ENCODE measurements at regions not wholly inside any gene's neighbourhood (a gene's known extent, or its start where the extent isn't known, plus 50 kb on each side); places are given as distances from the start of the nearest gene placed in this dataset.

- TF ChIP-seq USF2 (IDR thresholded peaks at IDR 0.05; ENCODE audit: borderline replicate concordance, low read depth, low read length) (no peak), ELF1 (IDR thresholded peaks at IDR 0.05) (no peak)
These were observed 229.0 kb upstream of the ZC3H12C start (continued) for GRCh38 chr11:109864151-109864661.

GRCh38 chr11:109864834-109865547 lies 228.2 kb upstream of the ZC3H12C start:
- H3K4me2 ChIP-seq: no peak overlapping the region
- no peaks in the 10 kb centered on the region for H3F3A ChIP-seq (replicated peaks; ENCODE audit: insufficient read depth)
- no peaks in the 10 kb centered on the region for H3K79me2 ChIP-seq (ENCODE audit: insufficient read depth)
- no peak for DNase-seq
- H3K27me3 ChIP-seq (ENCODE audit: insufficient read depth): no peaks in the 10 kb centered on the region
- no peaks in the 10 kb centered on the region for H4K20me1 ChIP-seq (ENCODE audit: insufficient read depth)
- H3K9me3 ChIP-seq: no peaks in the 10 kb centered on the region
- no peaks in the 10 kb centered on the region for H3K9me2 ChIP-seq
- POLR2A ChIA-PET: no interaction called here
- H3K27ac ChIP-seq (ENCODE audit: low read depth in 2 of 2, low read length in 1 of 2): no peak overlapping the region
- no peak overlapping the region for H3K9ac ChIP-seq
- no peaks in the 10 kb centered on the region for H3K36me3 ChIP-seq (replicated peaks in 1 of 2; ENCODE audit: control insufficient read depth in 1 of 2, insufficient read depth in 2 of 2, low read length in 1 of 2)
- no peak overlapping the region for H3K4me3 ChIP-seq (ENCODE audit: low read depth in 2 of 2, low read length in 1 of 2)
- no peak overlapping the region for H2AFZ ChIP-seq (ENCODE audit: low read depth)
- TF ChIP-seq GATA2 (CRISPR knock-in tag; IDR thresholded peaks at IDR 0.05) (no peak), FOSL2 (IDR thresholded peaks at IDR 0.05; ENCODE audit: borderline replicate concordance, low read depth) (no peak), USF2 (IDR thresholded peaks at IDR 0.05; ENCODE audit: borderline replicate concordance, low read depth, low read length) (no peak), SMC3 (IDR thresholded peaks at IDR 0.05; ENCODE audit: low read depth, low read length) (no peak), RCOR1 (IDR thresholded peaks at IDR 0.05; ENCODE audit: low read length) (no peak), IRF3 (IDR thresholded peaks at IDR 0.05; ENCODE audit: low read depth, low read length) (no peak), RAD21 (IDR thresholded peaks at IDR 0.05; ENCODE audit: low read length) (no peak), FOXM1 (IDR thresholded peaks at IDR 0.05; ENCODE audit: low read depth) (no peak), SIN3A (IDR thresholded peaks at IDR 0.05; ENCODE audit: borderline replicate concordance, low read depth, low read length) (no peak), TEAD4 (IDR thresholded peaks at IDR 0.05; ENCODE audit: borderline replicate concordance, insufficient read depth) (no peak), JUND (IDR thresholded peaks at IDR 0.05) (no peak), MEF2A (IDR thresholded peaks at IDR 0.05; ENCODE audit: borderline replicate concordance, low read depth) (no peak)
- CTCF ChIA-PET: interaction anchor here (0.6 to 1.5 kb wide), 12 partner anchors 10 to 1461 kb away, joined by 3 to 10 read pairs (median 3); no protein-coding TSS in a partner anchor
- 47% methylated on average over 2 of the region's 2 CpGs for WGBS (ENCODE audit: low lambda C conversion rate)
- H3K4me1 ChIP-seq (ENCODE audit: control insufficient read depth in 1 of 2, insufficient read depth in 2 of 2, low read depth in 1 of 2, low read length in 1 of 2): peaks cover 0 to 11% of the 10 kb centered on the region in 2 experiments; a peak in 1 of 4 replicates

Data from SK-N-SH (cell line).